ENCODE measurements at regions not wholly inside any gene's neighbourhood (a gene's known extent, or its start where the extent isn't known, plus 50 kb on each side); places are given as distances from the start of the nearest gene placed in this dataset.

- DNase-seq = no peak
These were observed 163.3 kb upstream of the SHISA6 start for GRCh38 chr17:11077673-11078072.

GRCh38 chr17:11074451-11074850 is 166.6 kb upstream of the SHISA6 start:
- DNase-seq = no peak

- DNase-seq = no peak
These were observed 184.1 kb upstream of the SHISA6 start for GRCh38 chr17:11056926-11057325.

- no peak for DNase-seq
These were observed 187.2 kb upstream of the SHISA6 start for GRCh38 chr17:11053846-11054245.

GRCh38 chr17:11049539-11049938 is 191.5 kb upstream of the SHISA6 start:
- no peak for DNase-seq

- DNase-seq = no peak
These were observed 193.8 kb upstream of the SHISA6 start for GRCh38 chr17:11047228-11047627.

GRCh38 chr17:11039342-11039741 is 201.5 kb upstream of the PIRT start:
- DNase-seq = no peak

- DNase-seq = no peak
These were observed 197.8 kb upstream of the PIRT start for GRCh38 chr17:11035681-11036080.

- DNase-seq = no peak
These were observed 193.9 kb upstream of the PIRT start for GRCh38 chr17:11031787-11032186.

- DNase-seq = no peak
These were observed 191.9 kb upstream of the PIRT start for GRCh38 chr17:11029791-11030190.

- no peak for DNase-seq
These were observed 190.5 kb upstream of the PIRT start for GRCh38 chr17:11028349-11028748.

GRCh38 chr17:11026903-11027302 is 189.0 kb upstream of the PIRT start:
- DNase-seq = no peak

GRCh38 chr17:11023639-11024479 is 186.0 kb upstream of the PIRT start:
- no peak for DNase-seq

- DNase-seq = no peak
These were observed 168.6 kb upstream of the PIRT start for GRCh38 chr17:11006530-11006929.

GRCh38 chr17:11005940-11006339 is 168.1 kb upstream of the PIRT start:
- DNase-seq = no peak

- DNase-seq = no peak
These were observed 164.5 kb upstream of the PIRT start for GRCh38 chr17:11002417-11002816.

GRCh38 chr17:11001651-11002050 is 163.8 kb upstream of the PIRT start:
- no peak for DNase-seq

- DNase-seq = no peak
These were observed 161.6 kb upstream of the PIRT start for GRCh38 chr17:10999484-10999883.

GRCh38 chr17:10993126-10993525 is 155.2 kb upstream of the PIRT start:
- no peak for DNase-seq

- no peak for DNase-seq
These were observed 154.4 kb upstream of the PIRT start for GRCh38 chr17:10992106-10992880.

GRCh38 chr17:10987786-10988185 is 149.9 kb upstream of the PIRT start:
- no peak for DNase-seq

GRCh38 chr17:10984220-10984619 is 146.3 kb upstream of the PIRT start:
- DNase-seq = no peak

- DNase-seq = no peak
These were observed 138.5 kb upstream of the PIRT start for GRCh38 chr17:10976401-10976800.

- no peak for DNase-seq
These were observed 130.1 kb upstream of the PIRT start for GRCh38 chr17:10968007-10968406.

Data from NCI-H1694 treated with DMSO at 0.1 percent for 48 hours (cell line).